Thymus (tissue), 11 donors: ENCODE measurements at regions not wholly inside any gene's neighbourhood (a gene's known extent, or its start where the extent isn't known, plus 50 kb on each side); places are given as distances from the start of the nearest gene placed in this dataset.
A peak's percentile ranks its signal among the peaks of the same experiment; 100 is the strongest.
"Not testable (repeated sequence)": the region's sequence is repeated elsewhere in the genome, so short reads cannot be mapped to it uniquely, and the experiment has no call there.

Experiments
- DNase-seq, 9 donors: peaks; one replicate each; pipeline ENCODE4 v3.0.0-alpha.2; 2013; ENCODE audit warnings: low spot score in 9 of 9, low read depth in 6 of 9, missing footprints in 1 of 9
- H3K27ac ChIP-seq, 2 donors: one replicate each; pipeline ENCODE4 v1.5.1; 2013; ENCODE audit warnings: control low read depth in 1 of 2, low read depth in 1 of 2, low read length in 1 of 2, mild to moderate bottlenecking in 1 of 2, moderate library complexity in 1 of 2
- H3K27me3 ChIP-seq, 2 donors: one replicate each; pipeline ENCODE4 v1.5.1; 2013; ENCODE audit warnings: low read length in 1 of 2; ENCODE audit not compliant: control insufficient read depth in 2 of 2, insufficient read depth in 1 of 2
- H3K36me3 ChIP-seq, 2 donors: one replicate each; pipeline ENCODE4 v1.5.1; 2013; ENCODE audit warnings: low read length in 1 of 2, mild to moderate bottlenecking in 1 of 2, moderate library complexity in 1 of 2; ENCODE audit not compliant: control insufficient read depth in 2 of 2, insufficient read depth in 2 of 2
- H3K4me1 ChIP-seq, 2 donors: one replicate each; pipeline ENCODE4 v1.5.1; 2013; ENCODE audit warnings: low read length in 2 of 2; ENCODE audit not compliant: control insufficient read depth in 2 of 2, insufficient read depth in 2 of 2
- H3K4me3 ChIP-seq, 2 donors: one replicate each; pipeline ENCODE4 v1.5.1; 2013; ENCODE audit warnings: low read length in 2 of 2, control low read depth in 1 of 2, mild to moderate bottlenecking in 1 of 2
- H3K9me3 ChIP-seq, 2 donors: one replicate each; pipeline ENCODE4 v1.5.1; 2013; ENCODE audit warnings: low read length in 1 of 2, mild to moderate bottlenecking in 1 of 2; ENCODE audit not compliant: control insufficient read depth in 2 of 2, insufficient read depth in 1 of 2
- WGBS: extraction: QIAGEN DNeasy Blood & Tissue Kit; methylation state at CpG from one replicate; pipeline ENCODE4 v1.1.7; 2013; 5-methylcytosine and 5-hydroxymethylcytosine counted together
- donor health status: healthy.

DNA sequence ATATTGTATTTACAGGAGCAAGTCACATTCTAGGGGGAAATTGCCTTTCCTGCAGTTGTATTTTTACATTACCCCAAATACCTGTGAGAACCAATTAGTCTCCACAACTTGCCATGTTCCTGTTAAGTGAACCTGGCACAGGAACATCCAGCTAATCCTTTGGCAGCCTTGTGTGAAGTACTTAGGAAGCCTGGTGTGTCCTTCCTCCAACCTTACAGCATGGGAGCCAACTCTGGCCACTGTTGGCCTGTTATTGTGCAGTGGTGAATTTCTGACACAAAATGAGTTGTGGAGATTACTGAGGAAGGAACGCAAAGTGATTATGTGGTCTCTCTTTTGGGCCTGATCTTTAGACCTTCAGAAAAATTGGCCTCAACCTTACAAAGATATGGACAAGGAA, 238.0 kb upstream of the PITX2 start:
- DNase-seq = no peak
- Histone ChIP-seq H3K36me3 (no peaks in the 10 kb centered on the region), H3K4me3 (no peak overlapping the region), H3K4me1 (no peaks in the 10 kb centered on the region), H3K9me3 (no peaks in the 10 kb centered on the region), H3K27me3 (no peaks in the 10 kb centered on the region), H3K27ac (no peak overlapping the region)
- WGBS = 92% methylated on average over 1 of the region's 1 CpG

DNA sequence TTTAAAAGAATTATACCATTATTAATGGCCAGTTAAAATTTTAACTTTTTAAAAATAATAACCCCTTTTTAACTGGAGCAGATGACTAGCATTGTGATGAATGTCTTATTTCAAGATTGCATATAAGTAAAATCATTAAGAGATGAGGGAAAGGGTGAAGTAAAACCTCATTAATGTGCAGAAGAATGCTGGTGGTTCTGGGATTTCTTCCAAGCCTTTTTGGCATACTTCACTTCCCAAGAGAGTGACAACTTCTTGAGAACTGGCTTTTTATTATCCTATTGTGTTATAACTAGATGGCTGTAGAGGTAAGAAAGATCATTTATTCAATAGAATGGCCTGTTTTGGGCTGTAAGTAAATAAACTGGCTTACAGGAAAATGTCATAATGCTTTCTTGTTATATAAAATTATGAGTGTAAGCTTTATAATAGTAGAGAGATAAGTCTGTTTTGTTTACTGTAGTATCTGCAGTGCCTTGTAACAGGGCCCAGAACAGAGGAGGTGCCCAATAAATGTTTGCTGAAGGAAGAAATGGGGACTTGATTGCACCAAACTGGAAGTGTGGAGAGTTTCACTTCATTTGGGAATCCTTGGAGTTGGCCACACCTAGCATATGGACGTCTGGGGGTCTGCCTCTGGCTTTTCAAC, 242.9 kb upstream of the PITX2 start:
- H3K27me3 ChIP-seq = no peaks in the 10 kb centered on the region

DNA sequence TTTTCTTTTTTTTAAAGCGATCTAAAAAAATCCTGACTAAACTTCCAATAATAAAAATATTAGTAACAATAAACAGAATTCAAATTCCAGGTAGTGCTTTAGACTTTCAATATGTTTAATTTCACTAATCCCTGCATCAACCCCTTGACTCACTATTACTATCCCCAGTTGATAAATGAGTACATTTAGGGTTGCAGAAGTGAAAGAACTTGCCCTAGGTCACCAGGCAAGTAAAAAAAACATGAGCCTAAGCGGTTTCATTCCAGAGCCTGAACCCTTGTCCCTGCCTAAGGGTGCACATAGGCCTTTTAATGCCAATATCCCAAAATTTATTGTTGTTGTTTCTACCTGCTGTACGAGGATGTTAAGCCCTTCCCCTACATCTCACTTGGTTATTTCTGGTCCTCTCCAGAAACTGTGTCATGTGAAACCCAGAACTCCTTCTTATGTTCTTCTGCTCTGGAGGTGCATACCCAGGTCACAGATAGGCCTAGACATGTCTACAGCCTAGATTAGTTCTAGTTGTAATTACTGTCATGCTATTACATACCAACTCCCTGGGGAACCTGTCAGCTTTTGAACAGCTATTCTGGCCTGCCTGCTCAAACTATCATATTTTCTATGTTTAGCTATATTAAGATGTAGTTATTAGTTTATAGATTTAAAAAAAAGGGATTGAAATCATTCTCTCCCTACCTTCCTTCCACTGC, 244.5 kb upstream of the PITX2 start:
- no peaks in the 10 kb centered on the region for H3K27me3 ChIP-seq
- no peak for DNase-seq
- WGBS = 87% methylated on average over 3 of the region's 3 CpGs
- H3K9me3 ChIP-seq = no peaks in the 10 kb centered on the region
- H3K27ac ChIP-seq = no peak overlapping the region
- no peaks in the 10 kb centered on the region for H3K4me1 ChIP-seq
- no peaks in the 10 kb centered on the region for H3K36me3 ChIP-seq
- H3K4me3 ChIP-seq = no peak overlapping the region

More for the DNA sequence above, 242.9 kb upstream of the PITX2 start:
- DNase-seq = no peak
- Histone ChIP-seq H3K4me1 (no peaks in the 10 kb centered on the region), H3K4me3 (no peak overlapping the region), H3K27ac (no peak overlapping the region), H3K36me3 (no peaks in the 10 kb centered on the region), H3K9me3 (no peaks in the 10 kb centered on the region)
- 45% methylated on average over 1 of the region's 1 CpG for WGBS

GRCh38 chr4:110867981-110868720, 245.3 kb upstream of the PITX2 start:
- WGBS = 78% methylated on average over 2 of the region's 2 CpGs
- no peaks in the 10 kb centered on the region for H3K36me3 ChIP-seq
- no peaks in the 10 kb centered on the region for H3K4me1 ChIP-seq
- H3K4me3 ChIP-seq = no peak overlapping the region
- H3K27me3 ChIP-seq = no peaks in the 10 kb centered on the region
- no peak for DNase-seq
- H3K9me3 ChIP-seq = no peaks in the 10 kb centered on the region
- H3K27ac ChIP-seq = no peak overlapping the region

DNA sequence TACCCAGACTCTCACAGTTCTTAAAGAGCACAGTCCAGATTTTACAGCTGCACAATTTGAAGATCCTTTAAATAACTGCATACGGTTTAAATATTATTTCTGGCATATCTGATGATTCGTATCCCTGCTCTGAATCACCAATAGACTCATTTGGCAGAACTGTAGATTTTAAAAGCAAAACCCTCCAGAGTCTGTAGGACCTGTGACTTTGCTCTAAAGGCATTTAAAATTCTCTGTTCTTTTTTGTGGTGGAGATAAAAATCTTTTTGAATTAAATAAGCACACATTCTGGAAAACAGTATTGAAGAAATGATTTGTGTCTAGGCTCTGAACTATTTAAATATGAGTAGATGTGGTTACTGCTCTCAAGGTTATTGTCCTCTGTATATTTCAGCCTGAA, 246.2 kb upstream of the PITX2 start:
- Histone ChIP-seq H3K9me3 (no peaks in the 10 kb centered on the region), H3K4me1 (no peaks in the 10 kb centered on the region)
- WGBS = 87% methylated on average over 2 of the region's 2 CpGs

DNA sequence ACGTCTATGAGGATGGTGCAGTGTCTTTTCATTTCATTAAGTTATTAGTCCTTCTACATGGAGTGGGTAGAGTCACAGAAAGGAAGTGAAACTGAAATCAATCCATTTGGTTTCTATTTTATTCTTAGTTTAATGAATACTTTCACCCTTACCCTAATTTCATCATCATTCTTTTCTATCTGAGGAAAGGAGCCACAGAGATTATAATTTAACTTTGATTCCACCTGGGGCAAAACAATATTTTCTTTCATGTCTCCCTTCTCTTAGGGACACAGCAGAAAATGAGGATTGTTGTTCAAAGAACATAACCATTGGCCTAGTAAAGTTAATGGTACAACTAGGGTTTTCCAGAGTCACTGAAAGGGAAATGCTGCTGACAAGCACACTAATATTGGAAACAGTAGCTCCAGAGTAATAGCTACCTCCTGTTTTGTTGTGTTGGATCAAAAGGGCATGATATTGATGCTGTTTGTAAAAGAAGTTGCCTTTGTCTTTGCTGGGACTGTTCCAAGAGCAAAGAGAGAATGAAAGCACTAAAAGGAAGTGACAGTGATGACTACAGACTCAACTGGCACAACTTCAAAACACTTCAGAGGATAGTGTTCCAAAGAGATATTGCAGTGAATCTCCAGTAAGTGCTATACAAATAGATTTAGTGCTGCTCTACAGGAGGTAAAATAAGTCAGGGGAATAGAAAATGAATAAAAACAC, 247.1 kb upstream of the PITX2 start:
- Histone ChIP-seq H3K4me1 (no peaks in the 10 kb centered on the region), H3K36me3 (no peaks in the 10 kb centered on the region), H3K9me3 (no peaks in the 10 kb centered on the region), H3K4me3 (no peak overlapping the region), H3K27me3 (no peaks in the 10 kb centered on the region), H3K27ac (no peak overlapping the region)
- 87% methylated on average over 1 of the region's 1 CpG for WGBS
- peak in 1 of 9 donors; percentile 11 for DNase-seq

More for the DNA sequence above, 246.2 kb upstream of the PITX2 start:
- no peak for DNase-seq
- Histone ChIP-seq H3K36me3 (no peaks in the 10 kb centered on the region), H3K27me3 (no peaks in the 10 kb centered on the region), H3K27ac (no peak overlapping the region), H3K4me3 (no peak overlapping the region)

DNA sequence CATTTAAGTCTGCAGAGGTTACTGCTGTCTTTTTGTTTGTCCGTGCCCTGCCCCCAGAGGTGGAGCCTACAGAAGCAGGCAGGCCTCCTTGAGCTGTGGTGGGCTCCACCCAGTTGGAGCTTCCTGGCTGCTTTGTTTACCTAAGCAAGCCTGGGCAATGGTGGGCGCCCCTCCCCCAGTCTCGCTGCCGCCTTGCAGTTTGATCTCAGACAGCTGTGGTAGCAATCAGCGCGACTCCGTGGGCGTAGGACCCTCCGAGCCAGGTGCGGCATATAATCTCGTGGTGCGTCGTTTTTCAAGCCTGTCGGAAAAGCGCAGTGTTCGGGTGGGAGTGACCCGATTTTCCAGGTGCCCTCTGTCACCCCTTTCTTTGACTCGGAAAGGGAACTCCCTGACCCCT, 253.3 kb upstream of the PITX2 start:
- not testable (repeated sequence) for H3K27me3 ChIP-seq, H3K4me1 ChIP-seq, H3K27ac ChIP-seq, DNase-seq, H3K9me3 ChIP-seq, H3K4me3 ChIP-seq, H3K36me3 ChIP-seq
- WGBS = 88% methylated on average over 17 of the region's 18 CpGs

- 85% methylated on average over 1 of the region's 1 CpG for WGBS
- Histone ChIP-seq H3K27me3 (no peaks in the 10 kb centered on the region), H3K36me3 (no peaks in the 10 kb centered on the region), H3K4me3 (no peak overlapping the region), H3K4me1 (no peaks in the 10 kb centered on the region), H3K9me3 (no peaks in the 10 kb centered on the region), H3K27ac (no peak overlapping the region)
- no peak for DNase-seq
Observed at GRCh38 chr4:110876866-110877265, 254.0 kb upstream of the PITX2 start.
